NCI-H69 (cell line): ENCODE measurements at regions not wholly inside any gene's neighbourhood (a gene's known extent, or its start where the extent isn't known, plus 50 kb on each side); places are given as distances from the start of the nearest gene placed in this dataset.

Experiments used
- DNase-seq: peaks from one replicate; lab custom pipeline; 2025; lab: John Stamatoyannopoulos, UW

GRCh38 chr15:93319121-93319814 is 230.3 kb upstream of the RGMA start:
- DNase-seq: no peak

- DNase-seq: no peak
These were observed 228.8 kb upstream of the RGMA start for GRCh38 chr15:93317772-93318171.

- no peak for DNase-seq
These were observed 225.2 kb upstream of the RGMA start for GRCh38 chr15:93314245-93314644.

GRCh38 chr15:93312891-93313486 is 224.0 kb upstream of the RGMA start:
- no peak for DNase-seq

- no peak for DNase-seq
These were observed 222.6 kb upstream of the RGMA start for GRCh38 chr15:93311620-93312019.

- no peak for DNase-seq
These were observed 219.1 kb upstream of the RGMA start for GRCh38 chr15:93308026-93308690.

GRCh38 chr15:93307513-93307912 is 218.5 kb upstream of the RGMA start:
- DNase-seq: no peak

GRCh38 chr15:93305306-93305705 is 216.3 kb upstream of the RGMA start:
- DNase-seq: no peak

GRCh38 chr15:93302080-93302765 is 213.2 kb upstream of the RGMA start:
- no peak for DNase-seq

- no peak for DNase-seq
These were observed 211.8 kb upstream of the RGMA start for GRCh38 chr15:93300796-93301195.

GRCh38 chr15:93299675-93300074 is 210.7 kb upstream of the RGMA start:
- DNase-seq: no peak

GRCh38 chr15:93298901-93299300 is 209.9 kb upstream of the RGMA start:
- no peak for DNase-seq

- no peak for DNase-seq
These were observed 207.9 kb upstream of the RGMA start for GRCh38 chr15:93296759-93297500.

- DNase-seq: no peak
These were observed 205.9 kb upstream of the RGMA start for GRCh38 chr15:93294896-93295295.

- no peak for DNase-seq
These were observed 205.1 kb upstream of the RGMA start for GRCh38 chr15:93294066-93294465.

GRCh38 chr15:93291380-93291779 is 202.4 kb upstream of the RGMA start:
- DNase-seq: no peak

GRCh38 chr15:93290618-93290946 is 201.6 kb upstream of the RGMA start:
- DNase-seq: no peak

GRCh38 chr15:93289941-93290617 is 201.1 kb upstream of the RGMA start:
- DNase-seq: no peak

GRCh38 chr15:93288728-93289294 is 199.8 kb upstream of the RGMA start:
- DNase-seq: no peak

GRCh38 chr15:93286446-93286845 is 197.4 kb upstream of the RGMA start:
- DNase-seq: no peak

- DNase-seq: no peak
These were observed 194.8 kb upstream of the RGMA start for GRCh38 chr15:93283854-93284253.
